ENCODE measurements at regions not wholly inside any gene's neighbourhood (a gene's known extent, or its start where the extent isn't known, plus 50 kb on each side); places are given as distances from the start of the nearest gene placed in this dataset.

GRCh38 chr2:64379186-64379585, 74.8 kb upstream of the LGALSL start:
- H3K4me3 ChIP-seq (replicated peaks; ENCODE audit: low read depth, low read length): no peak overlapping the region

GRCh38 chr2:64380853-64381527, 73.0 kb upstream of the LGALSL start:
- H3K4me3 ChIP-seq (replicated peaks; ENCODE audit: low read depth, low read length): no peak overlapping the region
- TF ChIP-seq CTCF (IDR thresholded peaks at IDR 0.05; ENCODE audit: insufficient read depth, low read length, poor library complexity, severe bottlenecking): no peak
- no peaks in the 10 kb centered on the region; the same call in 1 of the 2 replicates for H3K27me3 ChIP-seq (replicated peaks; ENCODE audit: control insufficient read depth, insufficient read depth, low read length)
- H3K36me3 ChIP-seq (ENCODE audit: control insufficient read depth, insufficient read depth, low read length): no peaks in the 10 kb centered on the region
- DNase-seq (ENCODE audit: extremely low read depth, insufficient read length): no peak

More at GRCh38 chr2:64379186-64379585, 74.8 kb upstream of the LGALSL start:
- DNase-seq (ENCODE audit: extremely low read depth, insufficient read length): no peak
- Histone ChIP-seq H3K27me3 (replicated peaks; ENCODE audit: control insufficient read depth, insufficient read depth, low read length) (no peaks in the 10 kb centered on the region; the same call in 1 of the 2 replicates), H3K36me3 (ENCODE audit: control insufficient read depth, insufficient read depth, low read length) (no peaks in the 10 kb centered on the region)
- TF ChIP-seq CTCF (IDR thresholded peaks at IDR 0.05; ENCODE audit: insufficient read depth, low read length, poor library complexity, severe bottlenecking): no peak

GRCh38 chr2:64383016-64383591, 70.9 kb upstream of the LGALSL start:
- DNase-seq (ENCODE audit: extremely low read depth, insufficient read length): no peak
- TF ChIP-seq CTCF (IDR thresholded peaks at IDR 0.05; ENCODE audit: insufficient read depth, low read length, poor library complexity, severe bottlenecking): no peak

GRCh38 chr2:64383881-64384280, 70.1 kb upstream of the LGALSL start:
- DNase-seq (ENCODE audit: extremely low read depth, insufficient read length): no peak
- Histone ChIP-seq H3K4me3 (replicated peaks; ENCODE audit: low read depth, low read length) (no peak overlapping the region), H3K27me3 (replicated peaks; ENCODE audit: control insufficient read depth, insufficient read depth, low read length) (no peaks in the 10 kb centered on the region; the same call in 1 of the 2 replicates), H3K36me3 (ENCODE audit: control insufficient read depth, insufficient read depth, low read length) (no peaks in the 10 kb centered on the region)
- no peak for TF ChIP-seq CTCF (IDR thresholded peaks at IDR 0.05; ENCODE audit: insufficient read depth, low read length, poor library complexity, severe bottlenecking)

More at GRCh38 chr2:64383016-64383591, 70.9 kb upstream of the LGALSL start:
- H3K27me3 ChIP-seq (replicated peaks; ENCODE audit: control insufficient read depth, insufficient read depth, low read length): no peaks in the 10 kb centered on the region; the same call in 1 of the 2 replicates
- no peak overlapping the region for H3K4me3 ChIP-seq (replicated peaks; ENCODE audit: low read depth, low read length)
- H3K36me3 ChIP-seq (ENCODE audit: control insufficient read depth, insufficient read depth, low read length): no peaks in the 10 kb centered on the region

GRCh38 chr2:64386676-64387075, 67.3 kb upstream of the LGALSL start:
- H3K36me3 ChIP-seq (ENCODE audit: control insufficient read depth, insufficient read depth, low read length): no peaks in the 10 kb centered on the region
- no peak for TF ChIP-seq CTCF (IDR thresholded peaks at IDR 0.05; ENCODE audit: insufficient read depth, low read length, poor library complexity, severe bottlenecking)
- H3K27me3 ChIP-seq (replicated peaks; ENCODE audit: control insufficient read depth, insufficient read depth, low read length): no peaks in the 10 kb centered on the region
- no peak for DNase-seq (ENCODE audit: extremely low read depth, insufficient read length)
- H3K4me3 ChIP-seq (replicated peaks; ENCODE audit: low read depth, low read length): no peak overlapping the region

All from GM06990 (cell line).